ENCODE measurements at regions not wholly inside any gene's neighbourhood (a gene's known extent, or its start where the extent isn't known, plus 50 kb on each side); places are given as distances from the start of the nearest gene placed in this dataset.
"Not testable (repeated sequence)": the region's sequence is repeated elsewhere in the genome, so short reads cannot be mapped to it uniquely, and the experiment has no call there.

- no peaks in the 10 kb centered on the region for H3K9me3 Mint-ChIP-seq (ENCODE audit: unreplicated experiment)
- TF ChIP-seq, protein P1, sequence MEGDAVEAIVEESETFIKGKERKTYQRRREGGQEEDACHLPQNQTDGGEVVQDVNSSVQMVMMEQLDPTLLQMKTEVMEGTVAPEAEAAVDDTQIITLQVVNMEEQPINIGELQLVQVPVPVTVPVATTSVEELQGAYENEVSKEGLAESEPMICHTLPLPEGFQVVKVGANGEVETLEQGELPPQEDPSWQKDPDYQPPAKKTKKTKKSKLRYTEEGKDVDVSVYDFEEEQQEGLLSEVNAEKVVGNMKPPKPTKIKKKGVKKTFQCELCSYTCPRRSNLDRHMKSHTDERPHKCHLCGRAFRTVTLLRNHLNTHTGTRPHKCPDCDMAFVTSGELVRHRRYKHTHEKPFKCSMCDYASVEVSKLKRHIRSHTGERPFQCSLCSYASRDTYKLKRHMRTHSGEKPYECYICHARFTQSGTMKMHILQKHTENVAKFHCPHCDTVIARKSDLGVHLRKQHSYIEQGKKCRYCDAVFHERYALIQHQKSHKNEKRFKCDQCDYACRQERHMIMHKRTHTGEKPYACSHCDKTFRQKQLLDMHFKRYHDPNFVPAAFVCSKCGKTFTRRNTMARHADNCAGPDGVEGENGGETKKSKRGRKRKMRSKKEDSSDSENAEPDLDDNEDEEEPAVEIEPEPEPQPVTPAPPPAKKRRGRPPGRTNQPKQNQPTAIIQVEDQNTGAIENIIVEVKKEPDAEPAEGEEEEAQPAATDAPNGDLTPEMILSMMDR (IDR thresholded peaks at IDR 0.05; ENCODE audit: partially characterized antibody, unreplicated experiment) = no peak
Measured at GRCh38 chr13:38239874-38240273, 109.8 kb upstream of the UFM1 start.

GRCh38 chr13:38228322-38228721, 121.3 kb upstream of the UFM1 start:
- Mint-ChIP-seq H3K9me3 (ENCODE audit: unreplicated experiment) (peaks cover 2% of the 10 kb centered on the region), H3K36me3 (ENCODE audit: unreplicated experiment) (no peaks in the 10 kb centered on the region), H3K4me1 (ENCODE audit: low read depth, unreplicated experiment) (no peaks in the 10 kb centered on the region), H3K27ac (ENCODE audit: unreplicated experiment) (no peak overlapping the region), H3K4me3 (ENCODE audit: unreplicated experiment) (no peak overlapping the region), H3K27me3 (ENCODE audit: unreplicated experiment) (no peaks in the 10 kb centered on the region)
- no peak for DNase-seq
- TF ChIP-seq, protein P1 (IDR thresholded peaks at IDR 0.05; ENCODE audit: partially characterized antibody, unreplicated experiment) = no peak

More at GRCh38 chr13:38239874-38240273, 109.8 kb upstream of the UFM1 start:
- Mint-ChIP-seq H3K4me1 (ENCODE audit: low read depth, unreplicated experiment) (no peaks in the 10 kb centered on the region), H3K4me3 (ENCODE audit: unreplicated experiment) (no peak overlapping the region), H3K27ac (ENCODE audit: unreplicated experiment) (no peak overlapping the region), H3K36me3 (ENCODE audit: unreplicated experiment) (no peaks in the 10 kb centered on the region), H3K27me3 (ENCODE audit: unreplicated experiment) (no peaks in the 10 kb centered on the region)
- no peak for DNase-seq

DNA sequence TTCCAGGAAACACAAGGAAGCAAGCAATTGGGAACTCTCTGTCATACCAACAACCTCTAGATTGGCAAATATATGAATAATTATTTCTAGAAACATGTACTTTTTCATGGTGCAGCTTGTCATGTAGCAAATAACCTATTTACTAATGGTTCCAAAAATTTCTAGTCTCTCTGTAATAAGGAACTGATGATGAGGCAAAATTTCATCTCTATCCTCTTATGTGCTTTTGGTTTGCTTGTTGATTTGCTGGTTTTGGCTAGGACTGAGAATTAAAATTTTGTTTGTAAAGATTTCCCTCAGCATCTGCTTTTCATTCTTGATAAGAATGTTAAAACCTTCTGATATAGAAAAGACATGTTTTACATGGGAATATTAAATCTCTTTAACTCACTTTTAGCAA, 123.2 kb upstream of the UFM1 start:
- no peak overlapping the region for H3K4me3 Mint-ChIP-seq (ENCODE audit: unreplicated experiment)

GRCh38 chr13:38223089-38223488, 126.6 kb upstream of the UFM1 start:
- H3K4me1 Mint-ChIP-seq (ENCODE audit: low read depth, unreplicated experiment) = no peaks in the 10 kb centered on the region
- TF ChIP-seq, protein P1 (IDR thresholded peaks at IDR 0.05; ENCODE audit: partially characterized antibody, unreplicated experiment) = no peak
- H3K9me3 Mint-ChIP-seq (ENCODE audit: unreplicated experiment) = no peaks in the 10 kb centered on the region
- no peak overlapping the region for H3K27ac Mint-ChIP-seq (ENCODE audit: unreplicated experiment)
- no peak overlapping the region for H3K4me3 Mint-ChIP-seq (ENCODE audit: unreplicated experiment)
- no peaks in the 10 kb centered on the region for H3K36me3 Mint-ChIP-seq (ENCODE audit: unreplicated experiment)
- no peak for DNase-seq
- no peaks in the 10 kb centered on the region for H3K27me3 Mint-ChIP-seq (ENCODE audit: unreplicated experiment)

More for the DNA sequence above, 123.2 kb upstream of the UFM1 start:
- DNase-seq = no peak
- Mint-ChIP-seq H3K27ac (ENCODE audit: unreplicated experiment) (no peak overlapping the region), H3K4me1 (ENCODE audit: low read depth, unreplicated experiment) (no peaks in the 10 kb centered on the region), H3K36me3 (ENCODE audit: unreplicated experiment) (no peaks in the 10 kb centered on the region), H3K9me3 (ENCODE audit: unreplicated experiment) (no peaks in the 10 kb centered on the region), H3K27me3 (ENCODE audit: unreplicated experiment) (no peaks in the 10 kb centered on the region)
- TF ChIP-seq, protein P1 (IDR thresholded peaks at IDR 0.05; ENCODE audit: partially characterized antibody, unreplicated experiment) = no peak

- not testable (repeated sequence) for H3K27ac Mint-ChIP-seq (ENCODE audit: unreplicated experiment); H3K4me1 Mint-ChIP-seq (ENCODE audit: low read depth, unreplicated experiment); H3K36me3 Mint-ChIP-seq (ENCODE audit: unreplicated experiment); DNase-seq; H3K27me3 Mint-ChIP-seq (ENCODE audit: unreplicated experiment); H3K9me3 Mint-ChIP-seq (ENCODE audit: unreplicated experiment); H3K4me3 Mint-ChIP-seq (ENCODE audit: unreplicated experiment)
Measured at GRCh38 chr13:38221120-38221519, 128.5 kb upstream of the UFM1 start.

GRCh38 chr13:38216181-38216580, 133.5 kb upstream of the UFM1 start:
- Mint-ChIP-seq H3K36me3 (ENCODE audit: unreplicated experiment) (no peaks in the 10 kb centered on the region), H3K4me1 (ENCODE audit: low read depth, unreplicated experiment) (no peaks in the 10 kb centered on the region), H3K4me3 (ENCODE audit: unreplicated experiment) (no peak overlapping the region), H3K9me3 (ENCODE audit: unreplicated experiment) (no peaks in the 10 kb centered on the region), H3K27ac (ENCODE audit: unreplicated experiment) (no peak overlapping the region), H3K27me3 (ENCODE audit: unreplicated experiment) (peaks cover 4% of the 10 kb centered on the region)
- TF ChIP-seq, protein P1 (IDR thresholded peaks at IDR 0.05; ENCODE audit: partially characterized antibody, unreplicated experiment) = no peak
- DNase-seq = no peak

Data from glutamatergic neuron (in vitro differentiated cells).